Amniotic stem cell (primary cell): ENCODE measurements at regions not wholly inside any gene's neighbourhood (a gene's known extent, or its start where the extent isn't known, plus 50 kb on each side); places are given as distances from the start of the nearest gene placed in this dataset.

Experiments used
- DNase-seq: peaks from one replicate; lab custom pipeline; 2025; lab: John Stamatoyannopoulos, UW

- DNase-seq: no peak
Measured at GRCh38 chr13:109366525-109366924, 419.9 kb downstream of the IRS2 start.

- no peak for DNase-seq
Measured at GRCh38 chr13:109363431-109363830, 423.0 kb downstream of the IRS2 start.

- DNase-seq: no peak
Measured at GRCh38 chr13:109362616-109363015, 423.8 kb downstream of the IRS2 start.

- no peak for DNase-seq
Measured at GRCh38 chr13:109361562-109362289, 424.7 kb downstream of the IRS2 start.

- DNase-seq: no peak
Measured at GRCh38 chr13:109357751-109358471, 428.5 kb downstream of the IRS2 start.

- no peak for DNase-seq
Measured at GRCh38 chr13:109355875-109356434, 430.4 kb downstream of the IRS2 start.

GRCh38 chr13:109355166-109355565, 431.2 kb downstream of the IRS2 start:
- DNase-seq: no peak

GRCh38 chr13:109351236-109351635, 435.1 kb downstream of the IRS2 start:
- no peak for DNase-seq

GRCh38 chr13:109348519-109349258, 437.7 kb downstream of the IRS2 start:
- DNase-seq: no peak

GRCh38 chr13:109346060-109346459, 440.3 kb downstream of the IRS2 start:
- no peak for DNase-seq

GRCh38 chr13:109345433-109345941, 440.9 kb downstream of the IRS2 start:
- no peak for DNase-seq

GRCh38 chr13:109344552-109345157, 441.7 kb downstream of the IRS2 start:
- DNase-seq: peak; percentile 33

- no peak for DNase-seq
Measured at GRCh38 chr13:109336730-109337129, 449.7 kb downstream of the IRS2 start.

- no peak for DNase-seq
Measured at GRCh38 chr13:109333893-109334651, 452.3 kb downstream of the IRS2 start.

GRCh38 chr13:109332506-109333499, 453.6 kb downstream of the IRS2 start:
- DNase-seq: no peak

- DNase-seq: no peak
Measured at GRCh38 chr13:109331898-109332297, 454.5 kb downstream of the IRS2 start.

GRCh38 chr13:109331011-109331433, 455.4 kb downstream of the IRS2 start:
- DNase-seq: no peak

- DNase-seq: no peak
Measured at GRCh38 chr13:109330123-109330522, 456.3 kb downstream of the IRS2 start.

- DNase-seq: no peak
Measured at GRCh38 chr13:109329175-109329574, 457.2 kb downstream of the IRS2 start.

GRCh38 chr13:109326601-109327000, 459.8 kb downstream of the IRS2 start:
- DNase-seq: no peak
